Thyroid gland (tissue), 4 donors: ENCODE measurements at regions not wholly inside any gene's neighbourhood (a gene's known extent, or its start where the extent isn't known, plus 50 kb on each side); places are given as distances from the start of the nearest gene placed in this dataset.

Experiments used
- DNase-seq, 2 donors: peaks; one replicate each; pipeline ENCODE4 v3.0.0-alpha.2; 2019
- H3K27ac ChIP-seq, 3 donors: fragments of 200-600 bp; sonication (generic); 1 replicate in 2 of 3; 2 replicates in 1 of 3; pipeline ENCODE4 v1.5.1; 2016 to 2019; ENCODE audit warnings: mild to moderate bottlenecking in 1 of 3, moderate library complexity in 1 of 3
- H3K27me3 ChIP-seq: fragments of 200-600 bp; sonication (generic); one replicate; pipeline ENCODE4 v1.5.1; 2019
- H3K36me3 ChIP-seq, 2 donors: fragments of 200-600 bp; sonication (generic); one replicate each; pipeline ENCODE4 v1.5.1; 2016 to 2019
- H3K4me1 ChIP-seq, 2 donors: fragments of 200-600 bp; sonication (generic); one replicate each; pipeline ENCODE4 v1.5.1; 2017 to 2019
- H3K4me3 ChIP-seq, 3 donors: fragments of 200-600 bp; sonication (generic); replicated peaks in 1 of 3; 1 replicate in 2 of 3; 2 replicates in 1 of 3; pipeline ENCODE4 v1.5.1; 2016; ENCODE audit warnings: mild to moderate bottlenecking in 1 of 3
- H3K9me3 ChIP-seq: fragments of 200-600 bp; sonication (generic); one replicate; pipeline ENCODE4 v1.5.1; 2017
- CTCF ChIP-seq, 6 experiments: fragments of 200-600 bp in 3 of 6; fragments of 450-650 bp in 3 of 6; sonication (generic) in 3 of 6; IDR thresholded peaks; one replicate each; pipeline ENCODE4 v1.5.1; 2016 to 2019; ENCODE audit warnings: antibody characterized with exemption in 6 of 6, mild to moderate bottlenecking in 2 of 6, inconsistent platforms in 1 of 6, moderate library complexity in 1 of 6
- POLR2A ChIP-seq, 2 donors: fragments of 450-650 bp; IDR thresholded peaks; one replicate each; pipeline ENCODE4 v1.6.1; 2017; ENCODE audit warnings: antibody characterized with exemption in 2 of 2, mild to moderate bottlenecking in 2 of 2, moderate library complexity in 1 of 2
- WGBS, 2 donors: methylation state at CpG; one replicate each; pipeline ENCODE4 v1.1.5; 2017; 5-methylcytosine and 5-hydroxymethylcytosine counted together
- intact Hi-C: fragments of 100-400 bp; cut with DNase I; formaldehyde crosslinking; loops from one replicate; pipeline ENCODE4 v1.15.1; 2023

- Histone ChIP-seq H3K27ac (no peak overlapping the region), H3K4me3 (no peak overlapping the region)
- intact Hi-C loops: no loop called here
Measured at GRCh38 chr1:212182579-212182978, 102.6 kb upstream of the PPP2R5A start.

GRCh38 chr1:212186427-212187207 lies 98.6 kb upstream of the PPP2R5A start:
- intact Hi-C loops: no loop called here
- Histone ChIP-seq H3K4me1 (peaks cover 6 to 16% of the 10 kb centered on the region in 2 donors), H3K27me3 (no peaks in the 10 kb centered on the region), H3K9me3 (no peaks in the 10 kb centered on the region), H3K4me3 (no peak overlapping the region), H3K27ac (no peak overlapping the region), H3K36me3 (no peaks in the 10 kb centered on the region)
- DNase-seq: no peak
- no peak for TF ChIP-seq CTCF (IDR thresholded peaks at IDR 0.05)
- TF ChIP-seq POLR2A (IDR thresholded peaks at IDR 0.05): no peak
- WGBS, 2 donors: 63 to 72% methylated on average over 8 of the region's 8 CpGs

More at GRCh38 chr1:212182579-212182978, 102.6 kb upstream of the PPP2R5A start:
- H3K27me3 ChIP-seq: no peaks in the 10 kb centered on the region
- no peak for DNase-seq
- 77 to 92% methylated on average over 3 of the region's 3 CpGs for WGBS, 2 donors
- H3K9me3 ChIP-seq: no peaks in the 10 kb centered on the region
- H3K4me1 ChIP-seq: peaks cover 26 to 39% of the 10 kb centered on the region in 2 donors
- H3K36me3 ChIP-seq: no peaks in the 10 kb centered on the region
- TF ChIP-seq CTCF (IDR thresholded peaks at IDR 0.05) (no peak), POLR2A (IDR thresholded peaks at IDR 0.05) (no peak)

- TF ChIP-seq POLR2A (IDR thresholded peaks at IDR 0.05): no peak
- no peak for TF ChIP-seq CTCF (IDR thresholded peaks at IDR 0.05)
- Histone ChIP-seq H3K36me3 (no peaks in the 10 kb centered on the region), H3K4me1 (peaks cover 0 to 6% of the 10 kb centered on the region in 2 donors), H3K9me3 (no peaks in the 10 kb centered on the region), H3K27me3 (no peaks in the 10 kb centered on the region), H3K27ac (no peak overlapping the region), H3K4me3 (no peak overlapping the region)
- no peak for DNase-seq
- WGBS, 2 donors: 89 to 91% methylated on average over 6 of the region's 6 CpGs
- intact Hi-C loops: no loop called here
Measured at GRCh38 chr1:212188599-212189351, 96.4 kb upstream of the PPP2R5A start.

GRCh38 chr1:212189352-212189738 lies 95.9 kb upstream of the PPP2R5A start:
- Histone ChIP-seq H3K36me3 (no peaks in the 10 kb centered on the region), H3K27ac (no peak overlapping the region), H3K4me3 (no peak overlapping the region), H3K9me3 (no peaks in the 10 kb centered on the region), H3K27me3 (no peaks in the 10 kb centered on the region), H3K4me1 (peaks cover 0 to 3% of the 10 kb centered on the region in 2 donors)
- TF ChIP-seq CTCF (IDR thresholded peaks at IDR 0.05) (no peak), POLR2A (IDR thresholded peaks at IDR 0.05) (no peak)
- DNase-seq: no peak
- intact Hi-C loops: no loop called here
- 78 to 80% methylated on average over 3 of the region's 3 CpGs for WGBS, 2 donors

GRCh38 chr1:212190169-212190568 lies 95.0 kb upstream of the PPP2R5A start:
- no peak for DNase-seq
- Histone ChIP-seq H3K27me3 (no peaks in the 10 kb centered on the region), H3K4me3 (no peak overlapping the region), H3K9me3 (no peaks in the 10 kb centered on the region), H3K36me3 (no peaks in the 10 kb centered on the region), H3K4me1 (peaks cover 0 to 3% of the 10 kb centered on the region in 2 donors), H3K27ac (no peak overlapping the region)
- no peak for TF ChIP-seq CTCF (IDR thresholded peaks at IDR 0.05)
- TF ChIP-seq POLR2A (IDR thresholded peaks at IDR 0.05): no peak
- WGBS, 2 donors: 86 to 87% methylated on average over 15 to 17 of the region's 17 CpGs
- intact Hi-C loops: no loop called here
